ENCODE measurements at regions not wholly inside any gene's neighbourhood (a gene's known extent, or its start where the extent isn't known, plus 50 kb on each side); places are given as distances from the start of the nearest gene placed in this dataset.

- TF ChIP-seq CTCF (IDR thresholded peaks at IDR 0.05; ENCODE audit: borderline replicate concordance, extremely low read depth, low read length, poor library complexity, severe bottlenecking) (no peak), EZH2 (IDR thresholded peaks at IDR 0.05; ENCODE audit: borderline replicate concordance, low read depth, low read length, severe bottlenecking) (no peak)
These were observed 125.2 kb downstream of the BMP15 start for GRCh38 chrX:51035746-51036145.

Measured in DND-41 (cell line).